HFFc6 (cell line): ENCODE measurements at regions not wholly inside any gene's neighbourhood (a gene's known extent, or its start where the extent isn't known, plus 50 kb on each side); places are given as distances from the start of the nearest gene placed in this dataset.

ENCODE experiments used
- DNase-seq: peaks from one replicate; pipeline ENCODE4 v3.0.0-alpha.2; 2018
- H3K27ac Mint-ChIP-seq: 2 replicates; pipeline ENCODE4 v1.8.0; 2020; ENCODE audit warnings: mild to moderate bottlenecking, mixed read lengths
- H3K27me3 Mint-ChIP-seq: 2 replicates; pipeline ENCODE4 v1.8.0; 2021; ENCODE audit warnings: mild to moderate bottlenecking, moderate library complexity, mixed read lengths; ENCODE audit not compliant: insufficient read depth
- H3K36me3 Mint-ChIP-seq: 2 replicates; pipeline ENCODE4 v1.8.0; 2021; ENCODE audit warnings: low read depth, mixed read lengths
- H3K4me1 Mint-ChIP-seq: 2 replicates; pipeline ENCODE4 v1.8.0; 2020; ENCODE audit warnings: low read depth, mixed read lengths
- H3K4me3 Mint-ChIP-seq: 2 replicates; pipeline ENCODE4 v1.8.0; 2020; ENCODE audit warnings: mild to moderate bottlenecking, moderate library complexity, mixed read lengths
- H3K9me3 Mint-ChIP-seq: 2 replicates; pipeline ENCODE4 v1.8.0; 2020; ENCODE audit warnings: mild to moderate bottlenecking, mixed read lengths
- CTCF ChIP-seq: fragments of 200-600 bp; sonication (generic); IDR thresholded peaks from 2 replicates; pipeline ENCODE4 v1.5.0; 2021; ENCODE audit warnings: antibody characterized with exemption, mild to moderate bottlenecking

DNA sequence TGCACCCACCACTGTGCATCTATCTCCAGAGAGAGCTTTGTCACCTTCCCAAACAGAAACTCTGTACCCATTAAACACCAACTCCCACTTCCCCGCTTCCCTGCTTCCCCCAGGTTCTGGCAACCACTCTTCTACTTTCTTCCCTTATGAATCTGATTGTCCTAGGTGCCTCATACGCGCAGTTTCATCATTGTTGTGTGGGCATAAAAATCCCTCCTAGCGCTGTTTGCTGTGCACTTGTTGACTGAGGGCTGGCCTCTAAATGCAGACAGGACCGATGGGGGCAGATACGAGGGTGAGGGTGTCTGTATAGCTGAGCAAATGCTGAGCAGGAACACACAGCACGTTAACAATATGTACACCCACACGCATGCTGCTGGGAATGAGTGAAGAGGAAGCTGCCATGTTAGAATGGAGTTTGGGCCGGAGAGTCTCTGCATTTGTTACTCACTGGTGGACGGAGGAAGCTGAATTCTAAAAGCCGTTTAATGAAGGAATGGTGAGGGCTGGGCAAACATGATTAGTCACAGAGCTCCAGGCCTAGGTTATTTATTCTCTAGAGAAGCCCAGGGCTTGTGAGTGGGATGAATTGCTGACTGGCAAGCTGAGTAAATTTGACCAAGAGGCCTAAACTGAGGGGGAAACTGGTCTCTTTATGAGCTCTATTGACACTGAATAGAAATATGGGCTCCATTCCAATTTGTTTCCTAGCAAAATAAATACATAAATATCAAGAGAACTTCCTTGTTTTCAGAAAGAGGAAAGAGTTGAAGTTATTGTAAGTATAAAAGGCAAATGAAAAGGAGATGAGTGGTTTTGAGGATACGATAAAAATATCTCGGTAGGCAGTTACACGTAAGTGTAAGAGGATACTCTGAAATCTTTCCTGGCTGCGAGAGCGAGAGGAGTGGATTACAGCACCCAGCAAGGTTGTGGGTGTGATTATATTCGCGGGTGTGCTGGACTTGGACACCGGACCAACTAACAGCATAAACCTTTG is 95.9 kb upstream of the RPS6KA3 start:
- Mint-ChIP-seq H3K9me3 (no peaks in the 10 kb centered on the region), H3K4me3 (peak overlapping the region; percentile 61), H3K27me3 (peaks cover 4% of the 10 kb centered on the region), H3K4me1 (peaks cover 29% of the 10 kb centered on the region), H3K36me3 (no peaks in the 10 kb centered on the region), H3K27ac (peak overlapping the region; percentile 85)
- peak; percentile 13 for DNase-seq
- TF ChIP-seq CTCF: no peak

DNA sequence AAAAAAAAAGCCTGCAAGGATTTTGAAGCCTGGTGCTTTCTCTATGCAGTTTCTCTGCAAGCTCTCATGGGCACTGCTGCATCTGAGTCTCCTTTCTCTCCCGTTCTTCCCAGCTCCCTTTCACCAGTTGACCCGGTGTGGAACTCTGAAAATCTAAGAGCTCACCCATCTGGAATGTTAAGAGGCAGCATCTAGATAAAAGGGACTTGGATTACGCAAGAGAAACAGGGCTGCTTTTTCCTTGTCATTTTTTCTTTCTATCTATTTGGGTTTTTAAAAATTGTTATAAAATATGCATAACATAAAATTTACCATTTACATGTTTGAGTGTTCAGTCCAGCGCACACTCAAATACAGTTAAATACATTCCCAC is 95.2 kb upstream of the RPS6KA3 start:
- H3K27me3 Mint-ChIP-seq: peaks cover 9% of the 10 kb centered on the region
- H3K27ac Mint-ChIP-seq: peak overlapping the region; percentile 85
- peaks cover 29% of the 10 kb centered on the region for H3K4me1 Mint-ChIP-seq
- DNase-seq: peak; percentile 66
- no peaks in the 10 kb centered on the region for H3K9me3 Mint-ChIP-seq
- TF ChIP-seq CTCF: no peak
- peak overlapping the region; percentile 61; the same call in 1 of the 2 replicates for H3K4me3 Mint-ChIP-seq
- no peaks in the 10 kb centered on the region for H3K36me3 Mint-ChIP-seq

GRCh38 chrX:20361081-20361889 is 94.6 kb upstream of the RPS6KA3 start:
- TF ChIP-seq CTCF: no peak
- Mint-ChIP-seq H3K9me3 (no peaks in the 10 kb centered on the region), H3K27me3 (peaks cover 10% of the 10 kb centered on the region), H3K4me3 (peak overlapping the region; percentile 61), H3K27ac (peak overlapping the region; percentile 85), H3K36me3 (no peaks in the 10 kb centered on the region), H3K4me1 (peaks cover 29% of the 10 kb centered on the region)
- DNase-seq: peak; percentile 13

- no peak for DNase-seq
- Mint-ChIP-seq H3K4me1 (no peaks in the 10 kb centered on the region), H3K27ac (no peak overlapping the region), H3K36me3 (no peaks in the 10 kb centered on the region), H3K4me3 (no peak overlapping the region), H3K27me3 (peaks cover 11% of the 10 kb centered on the region), H3K9me3 (no peaks in the 10 kb centered on the region)
- no peak for TF ChIP-seq CTCF
Measured at GRCh38 chrX:20355187-20355586, 88.5 kb upstream of the RPS6KA3 start.

GRCh38 chrX:20354505-20354904 is 87.8 kb upstream of the RPS6KA3 start:
- Mint-ChIP-seq H3K4me1 (no peaks in the 10 kb centered on the region), H3K27me3 (peaks cover 11% of the 10 kb centered on the region), H3K27ac (no peak overlapping the region), H3K9me3 (no peaks in the 10 kb centered on the region), H3K36me3 (no peaks in the 10 kb centered on the region), H3K4me3 (no peak overlapping the region)
- no peak for TF ChIP-seq CTCF
- DNase-seq: no peak
